DLD1 (cell line): ENCODE measurements at regions not wholly inside any gene's neighbourhood (a gene's known extent, or its start where the extent isn't known, plus 50 kb on each side); places are given as distances from the start of the nearest gene placed in this dataset.
"Not testable (repeated sequence)": the region's sequence is repeated elsewhere in the genome, so short reads cannot be mapped to it uniquely, and the experiment has no call there.

Source experiments
- in situ Hi-C: cut with HindIII; loops from 2 replicates; pipeline ENCODE4 v1.10.0; 2017; ENCODE audit warnings: low sequenced_read_pairs

- in situ Hi-C loops = no loop called here
These were observed 155.5 kb downstream of the BUB3 start for GRCh38 chr10:123309731-123310130.

GRCh38 chr10:123316776-123317175 lies 162.6 kb downstream of the BUB3 start:
- in situ Hi-C loops = no loop called here

- in situ Hi-C loops = no loop called here
These were observed 164.3 kb downstream of the BUB3 start for GRCh38 chr10:123318516-123318915.

DNA sequence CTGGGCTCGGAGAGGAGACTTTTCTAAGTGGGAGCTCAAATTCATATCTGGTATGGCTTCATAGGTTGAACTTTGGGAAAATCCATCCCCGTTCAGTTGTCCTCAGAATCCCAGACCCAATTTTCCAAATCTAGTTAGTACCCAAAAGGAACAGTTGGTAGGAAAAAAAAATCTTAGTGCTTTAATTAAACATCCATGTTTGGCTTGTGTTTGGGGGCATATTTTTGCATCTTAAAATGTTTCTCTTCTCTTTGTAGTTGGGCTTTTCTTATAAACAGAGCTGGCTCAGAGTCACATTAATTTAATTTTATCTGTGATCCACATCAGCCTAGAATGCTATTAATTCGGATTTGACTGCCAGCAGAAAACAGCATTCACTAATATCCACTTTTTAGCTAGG lies 165.9 kb downstream of the BUB3 start:
- in situ Hi-C loops = loop anchor here (5.0 kb wide), 1 partner anchor 62 kb away; no protein-coding TSS in a partner anchor

DNA sequence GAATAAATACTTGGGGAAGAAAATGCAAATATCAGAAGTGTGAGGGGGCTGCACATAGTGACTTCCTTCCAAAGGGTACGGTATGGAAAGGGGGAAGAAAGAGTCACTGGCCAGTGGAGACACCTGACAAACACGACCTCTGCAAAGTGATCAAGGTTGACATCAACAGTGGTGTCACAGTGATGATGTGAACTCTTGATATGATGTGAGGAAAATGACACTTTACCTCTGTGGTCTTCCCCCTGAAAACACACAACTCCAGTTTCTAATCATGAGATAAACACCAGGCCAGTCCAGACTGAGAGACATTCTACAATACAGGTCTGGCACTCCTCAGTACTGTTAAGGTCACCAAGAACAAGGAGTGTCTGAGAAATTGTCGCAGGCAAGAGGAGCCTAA lies 169.7 kb downstream of the BUB3 start:
- in situ Hi-C loops = loop anchor here (5.0 kb wide), 1 partner anchor 58 kb away; no protein-coding TSS in a partner anchor

- in situ Hi-C loops = no loop called here
These were observed 171.5 kb downstream of the BUB3 start for GRCh38 chr10:123325663-123326190.

- in situ Hi-C loops = no loop called here
These were observed 172.5 kb downstream of the BUB3 start for GRCh38 chr10:123326674-123327073.

DNA sequence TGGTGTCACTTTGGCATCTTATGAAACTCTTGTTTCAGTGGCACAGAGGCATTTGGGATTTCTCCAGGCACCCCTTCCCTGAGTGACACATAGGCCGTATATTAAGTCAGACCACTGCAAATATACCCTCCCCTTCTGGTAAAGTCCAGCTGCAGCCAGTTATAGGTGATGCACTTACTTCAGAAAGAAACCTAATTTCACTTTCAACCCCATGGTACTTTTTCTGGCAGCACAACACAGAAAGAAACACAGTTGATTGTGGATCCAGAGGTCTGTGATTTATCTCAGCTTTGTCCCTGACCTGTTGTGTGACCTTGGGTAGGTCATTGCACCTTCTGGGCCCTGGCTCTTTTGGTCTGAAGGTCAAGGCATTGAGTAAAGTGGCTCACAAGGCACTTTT lies 173.2 kb downstream of the BUB3 start:
- in situ Hi-C loops = no loop called here

- in situ Hi-C loops = no loop called here
These were observed 173.7 kb downstream of the BUB3 start for GRCh38 chr10:123327896-123328295.

GRCh38 chr10:123331438-123331837 lies 177.2 kb downstream of the BUB3 start:
- in situ Hi-C loops = no loop called here

GRCh38 chr10:123346581-123346980 lies 192.4 kb downstream of the BUB3 start:
- in situ Hi-C loops = no loop called here

DNA sequence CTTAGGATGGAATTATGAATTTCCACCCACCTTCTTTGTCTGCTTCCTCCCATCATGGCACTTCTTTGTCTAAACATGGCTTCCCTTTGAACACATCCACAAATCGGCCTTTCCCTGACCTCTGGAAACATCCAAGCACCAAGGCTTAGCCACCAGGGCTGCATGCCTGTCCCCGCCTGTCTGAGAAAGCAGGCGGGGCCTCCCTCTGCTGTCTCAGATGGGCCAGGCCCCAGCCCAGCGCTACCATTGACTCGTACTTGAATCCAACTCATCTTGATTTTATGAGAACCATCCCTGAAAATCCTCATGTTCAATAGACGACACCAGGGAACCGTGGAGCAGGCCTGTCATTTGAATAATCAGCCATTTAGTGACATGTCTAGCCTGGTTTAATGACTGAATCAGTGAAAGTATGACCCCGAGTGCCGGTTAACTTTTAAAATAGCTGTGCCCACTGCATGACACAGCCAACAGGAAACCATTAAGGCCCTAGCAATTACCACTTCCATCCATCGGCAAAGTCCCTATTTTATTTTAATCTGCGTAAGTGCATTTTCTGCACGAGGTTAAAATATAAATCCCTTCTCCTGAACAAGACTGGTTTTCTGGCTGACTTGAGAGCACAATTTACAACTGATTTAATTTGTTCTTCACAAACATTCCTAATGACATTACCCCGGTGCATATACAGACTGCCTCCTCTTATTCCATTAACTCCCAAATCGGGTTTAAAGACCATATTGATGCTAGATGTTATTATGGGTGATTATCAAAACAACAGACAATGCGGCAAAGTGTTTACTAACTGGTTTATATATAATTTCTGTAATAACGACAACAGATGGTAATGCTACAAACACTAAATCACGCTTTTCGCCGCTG lies 194.7 kb downstream of the BUB3 start:
- in situ Hi-C loops = no loop called here

DNA sequence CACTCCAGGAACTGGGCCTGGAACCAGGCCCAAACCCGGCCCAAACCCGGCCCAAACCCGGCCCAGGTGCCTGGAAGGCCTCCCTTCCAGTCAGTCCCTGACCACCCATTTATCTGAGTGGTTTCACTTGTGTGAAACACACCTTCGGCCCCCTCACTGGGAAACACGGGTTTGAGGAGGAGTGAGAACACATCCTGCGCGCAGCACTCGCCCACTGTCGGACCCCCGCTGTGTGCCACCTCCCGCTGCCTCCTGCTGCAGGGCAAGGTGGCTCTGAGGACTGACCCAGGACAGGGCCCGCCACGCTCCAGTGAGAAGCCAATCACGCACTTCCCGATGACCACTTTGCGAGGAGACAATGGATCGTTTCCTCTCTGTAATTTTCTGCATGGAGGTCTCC lies 197.5 kb downstream of the BUB3 start:
- in situ Hi-C loops = no loop called here

- in situ Hi-C loops = no loop called here
These were observed 200.3 kb downstream of the BUB3 start for GRCh38 chr10:123354521-123354920.

DNA sequence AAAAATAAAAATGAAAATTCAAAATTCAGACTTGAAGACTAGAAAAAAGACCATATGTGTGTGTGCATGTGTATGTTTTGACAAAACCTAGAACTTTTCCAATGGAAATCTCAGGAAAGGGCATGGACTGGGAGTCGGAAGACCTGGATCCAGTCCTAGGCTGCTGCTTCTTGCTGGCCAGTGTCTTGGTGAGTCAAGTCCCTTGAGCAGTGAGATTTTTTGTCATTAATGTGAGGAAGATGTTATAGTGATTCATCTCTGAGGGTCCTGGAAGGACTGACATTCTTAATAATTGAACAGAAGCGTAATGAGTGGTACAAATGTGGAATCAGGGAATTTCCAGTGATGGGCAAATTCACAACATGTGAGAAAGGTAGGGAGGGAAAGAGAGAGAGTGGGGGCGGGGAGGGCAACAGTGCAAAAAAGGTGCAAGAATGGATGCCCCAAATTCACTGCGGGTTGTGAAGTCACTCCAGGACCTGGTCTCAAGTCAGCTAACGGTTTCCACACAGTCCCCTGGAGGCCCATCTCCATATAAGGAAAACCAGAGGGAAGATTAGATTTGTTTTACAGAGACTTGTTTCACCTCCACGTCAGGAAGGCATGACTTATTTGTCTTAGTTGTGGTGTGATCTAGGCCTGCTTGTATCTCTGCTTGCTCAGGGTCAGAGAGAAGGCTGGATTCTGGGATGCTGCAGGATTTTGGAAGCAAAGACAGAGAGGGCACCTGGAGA lies 201.7 kb downstream of the BUB3 start:
- in situ Hi-C loops = no loop called here

DNA sequence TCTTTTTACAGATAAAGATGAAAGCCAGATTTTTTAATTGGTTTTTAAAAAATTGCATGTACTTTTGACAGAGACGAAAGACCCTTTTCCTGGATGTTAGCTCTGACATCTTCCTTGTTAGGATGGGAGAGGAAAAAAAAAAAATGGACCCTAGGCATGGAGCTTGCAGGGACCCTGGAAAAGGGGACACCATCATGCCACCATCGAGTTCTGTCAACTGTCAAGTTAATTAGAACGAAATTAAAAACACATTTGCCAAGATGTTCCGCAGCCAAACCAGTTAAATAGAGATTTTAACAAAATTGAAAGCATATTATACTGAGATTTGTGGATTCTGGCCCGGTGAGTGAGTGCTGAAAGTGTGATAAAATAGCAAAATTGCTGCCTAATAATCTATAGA lies 202.6 kb downstream of the BUB3 start:
- in situ Hi-C loops = no loop called here

GRCh38 chr10:123357421-123357930 lies 203.3 kb downstream of the BUB3 start:
- in situ Hi-C loops = no loop called here

DNA sequence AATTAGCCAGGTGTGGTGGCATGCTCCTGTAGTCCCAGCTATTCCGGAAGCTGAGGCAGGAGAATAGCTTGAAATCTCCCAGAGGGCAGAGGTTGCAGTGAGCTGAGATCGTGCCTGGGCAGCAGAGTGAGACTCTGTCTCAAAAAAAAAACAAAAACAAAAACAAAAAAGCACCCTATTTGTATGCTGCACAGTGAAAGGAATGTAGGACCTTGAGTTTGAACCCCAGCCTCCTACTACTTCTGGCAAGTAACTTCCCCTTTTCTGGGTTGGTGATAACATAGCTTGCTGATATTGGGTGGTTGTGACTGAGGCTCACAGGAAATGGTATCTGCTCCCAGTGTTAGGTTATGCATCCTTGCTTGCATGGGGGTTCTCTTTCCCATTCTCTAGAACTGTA lies 205.3 kb downstream of the BUB3 start:
- in situ Hi-C loops = no loop called here

GRCh38 chr10:123361832-123362231 lies 207.6 kb downstream of the BUB3 start:
- in situ Hi-C loops = loop anchor here (5.0 kb wide), 1 partner anchor 70 kb away; no protein-coding TSS in a partner anchor

- in situ Hi-C loops = no loop called here
These were observed 213.0 kb downstream of the BUB3 start for GRCh38 chr10:123367195-123367594.

GRCh38 chr10:123371626-123372025 lies 217.4 kb downstream of the BUB3 start:
- in situ Hi-C loops = not testable (repeated sequence)
